Gastrocnemius medialis (tissue), 4 donors: ENCODE measurements at regions not wholly inside any gene's neighbourhood (a gene's known extent, or its start where the extent isn't known, plus 50 kb on each side); places are given as distances from the start of the nearest gene placed in this dataset.

ENCODE experiments used
- CTCF ChIP-seq, 5 experiments: fragments of 450-650 bp in 3 of 5; fragments of 200-600 bp in 2 of 5; sonication (generic) in 2 of 5; IDR thresholded peaks in 4 of 5; conservative IDR thresholded peaks in 1 of 5; 1 replicate in 4 of 5; 2 replicates in 1 of 5; pipeline ENCODE4 v1.5.1; 2016 to 2019; ENCODE audit warnings: antibody characterized with exemption in 5 of 5, mild to moderate bottlenecking in 3 of 5, moderate library complexity in 3 of 5
- POLR2A ChIP-seq, 2 donors: fragments of 450-650 bp; IDR thresholded peaks; one replicate each; pipeline ENCODE4 v1.6.1; 2017; ENCODE audit warnings: antibody characterized with exemption in 2 of 2, mild to moderate bottlenecking in 2 of 2, moderate library complexity in 2 of 2

GRCh38 chr6:48606618-48607017 is 495.6 kb upstream of the PTCHD4 start:
- TF ChIP-seq POLR2A (IDR thresholded peaks at IDR 0.05) (no peak), CTCF (IDR thresholded peaks at IDR 0.05 in 4 of 5, conservative IDR thresholded peaks at IDR 0.05 in 1 of 5) (no peak)
